ENCODE measurements at regions not wholly inside any gene's neighbourhood (a gene's known extent, or its start where the extent isn't known, plus 50 kb on each side); places are given as distances from the start of the nearest gene placed in this dataset.

DNA sequence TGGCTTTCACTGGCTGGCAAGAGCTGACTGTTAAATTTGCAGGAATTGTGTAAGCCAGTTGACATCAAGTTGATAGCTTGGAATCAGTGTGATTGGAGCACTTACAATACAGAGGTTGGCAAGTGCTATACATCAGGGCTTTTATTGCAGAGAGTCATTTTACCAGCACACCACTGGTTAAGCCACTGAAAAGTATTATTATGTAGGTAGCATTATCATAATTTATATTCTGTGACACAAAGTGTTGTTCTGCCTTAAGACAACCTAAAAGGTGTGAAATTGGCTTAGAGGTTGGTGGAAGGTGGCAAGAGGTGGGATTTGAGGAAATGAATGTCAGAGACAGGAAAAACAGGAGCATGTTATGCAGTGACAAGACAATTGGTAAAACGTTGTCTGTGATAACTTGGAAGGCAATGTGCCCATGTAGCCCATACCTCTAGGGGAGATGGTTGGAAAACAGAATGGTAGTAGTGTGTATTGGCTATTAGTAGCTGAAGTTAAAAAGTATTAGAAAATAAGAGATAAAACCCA, 172.9 kb upstream of the PRICKLE1 start:
- no peak for TF ChIP-seq JUND (IDR thresholded peaks at IDR 0.05; ENCODE audit: low read depth, low read length)
- no peak for TF ChIP-seq BHLHE40 (IDR thresholded peaks at IDR 0.05; ENCODE audit: borderline replicate concordance in 1 of 2, low read depth in 2 of 2, low read length in 1 of 2)
- TF ChIP-seq TAF1 (IDR thresholded peaks at IDR 0.05; ENCODE audit: borderline replicate concordance, low read depth, low read length) = no peak
- no peak for TF ChIP-seq ZNF274 (IDR thresholded peaks at IDR 0.05; ENCODE audit: insufficient read depth, insufficient read length)
- TF ChIP-seq, protein P1, sequence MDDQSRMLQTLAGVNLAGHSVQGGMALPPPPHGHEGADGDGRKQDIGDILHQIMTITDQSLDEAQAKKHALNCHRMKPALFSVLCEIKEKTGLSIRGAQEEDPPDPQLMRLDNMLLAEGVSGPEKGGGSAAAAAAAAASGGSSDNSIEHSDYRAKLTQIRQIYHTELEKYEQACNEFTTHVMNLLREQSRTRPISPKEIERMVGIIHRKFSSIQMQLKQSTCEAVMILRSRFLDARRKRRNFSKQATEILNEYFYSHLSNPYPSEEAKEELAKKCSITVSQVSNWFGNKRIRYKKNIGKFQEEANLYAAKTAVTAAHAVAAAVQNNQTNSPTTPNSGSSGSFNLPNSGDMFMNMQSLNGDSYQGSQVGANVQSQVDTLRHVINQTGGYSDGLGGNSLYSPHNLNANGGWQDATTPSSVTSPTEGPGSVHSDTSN (IDR thresholded peaks at IDR 0.05; ENCODE audit: insufficient replicate concordance, low read depth, low read length) = no peak
- TF ChIP-seq STAT1 (conservative IDR thresholded peaks at IDR 0.05) = no peak
- TF ChIP-seq EZH2 (IDR thresholded peaks at IDR 0.05; ENCODE audit: borderline replicate concordance, control insufficient read depth, low read depth, low read length) = no peak
- TF ChIP-seq MYC (IDR thresholded peaks at IDR 0.05; ENCODE audit: insufficient read depth, insufficient read length, insufficient replicate concordance, low read length, severe bottlenecking) = no peak
- no peak for TF ChIP-seq RAD21 (IDR thresholded peaks at IDR 0.05; ENCODE audit: insufficient read depth, low read depth, low read length)
- TF ChIP-seq, protein P2, sequence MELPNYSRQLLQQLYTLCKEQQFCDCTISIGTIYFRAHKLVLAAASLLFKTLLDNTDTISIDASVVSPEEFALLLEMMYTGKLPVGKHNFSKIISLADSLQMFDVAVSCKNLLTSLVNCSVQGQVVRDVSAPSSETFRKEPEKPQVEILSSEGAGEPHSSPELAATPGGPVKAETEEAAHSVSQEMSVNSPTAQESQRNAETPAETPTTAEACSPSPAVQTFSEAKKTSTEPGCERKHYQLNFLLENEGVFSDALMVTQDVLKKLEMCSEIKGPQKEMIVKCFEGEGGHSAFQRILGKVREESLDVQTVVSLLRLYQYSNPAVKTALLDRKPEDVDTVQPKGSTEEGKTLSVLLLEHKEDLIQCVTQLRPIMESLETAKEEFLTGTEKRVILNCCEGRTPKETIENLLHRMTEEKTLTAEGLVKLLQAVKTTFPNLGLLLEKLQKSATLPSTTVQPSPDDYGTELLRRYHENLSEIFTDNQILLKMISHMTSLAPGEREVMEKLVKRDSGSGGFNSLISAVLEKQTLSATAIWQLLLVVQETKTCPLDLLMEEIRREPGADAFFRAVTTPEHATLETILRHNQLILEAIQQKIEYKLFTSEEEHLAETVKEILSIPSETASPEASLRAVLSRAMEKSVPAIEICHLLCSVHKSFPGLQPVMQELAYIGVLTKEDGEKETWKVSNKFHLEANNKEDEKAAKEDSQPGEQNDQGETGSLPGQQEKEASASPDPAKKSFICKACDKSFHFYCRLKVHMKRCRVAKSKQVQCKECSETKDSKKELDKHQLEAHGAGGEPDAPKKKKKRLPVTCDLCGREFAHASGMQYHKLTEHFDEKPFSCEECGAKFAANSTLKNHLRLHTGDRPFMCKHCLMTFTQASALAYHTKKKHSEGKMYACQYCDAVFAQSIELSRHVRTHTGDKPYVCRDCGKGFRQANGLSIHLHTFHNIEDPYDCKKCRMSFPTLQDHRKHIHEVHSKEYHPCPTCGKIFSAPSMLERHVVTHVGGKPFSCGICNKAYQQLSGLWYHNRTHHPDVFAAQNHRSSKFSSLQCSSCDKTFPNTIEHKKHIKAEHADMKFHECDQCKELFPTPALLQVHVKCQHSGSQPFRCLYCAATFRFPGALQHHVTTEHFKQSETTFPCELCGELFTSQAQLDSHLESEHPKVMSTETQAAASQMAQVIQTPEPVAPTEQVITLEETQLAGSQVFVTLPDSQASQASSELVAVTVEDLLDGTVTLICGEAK (IDR thresholded peaks at IDR 0.05; ENCODE audit: borderline replicate concordance) = no peak
- TF ChIP-seq, protein P3, sequence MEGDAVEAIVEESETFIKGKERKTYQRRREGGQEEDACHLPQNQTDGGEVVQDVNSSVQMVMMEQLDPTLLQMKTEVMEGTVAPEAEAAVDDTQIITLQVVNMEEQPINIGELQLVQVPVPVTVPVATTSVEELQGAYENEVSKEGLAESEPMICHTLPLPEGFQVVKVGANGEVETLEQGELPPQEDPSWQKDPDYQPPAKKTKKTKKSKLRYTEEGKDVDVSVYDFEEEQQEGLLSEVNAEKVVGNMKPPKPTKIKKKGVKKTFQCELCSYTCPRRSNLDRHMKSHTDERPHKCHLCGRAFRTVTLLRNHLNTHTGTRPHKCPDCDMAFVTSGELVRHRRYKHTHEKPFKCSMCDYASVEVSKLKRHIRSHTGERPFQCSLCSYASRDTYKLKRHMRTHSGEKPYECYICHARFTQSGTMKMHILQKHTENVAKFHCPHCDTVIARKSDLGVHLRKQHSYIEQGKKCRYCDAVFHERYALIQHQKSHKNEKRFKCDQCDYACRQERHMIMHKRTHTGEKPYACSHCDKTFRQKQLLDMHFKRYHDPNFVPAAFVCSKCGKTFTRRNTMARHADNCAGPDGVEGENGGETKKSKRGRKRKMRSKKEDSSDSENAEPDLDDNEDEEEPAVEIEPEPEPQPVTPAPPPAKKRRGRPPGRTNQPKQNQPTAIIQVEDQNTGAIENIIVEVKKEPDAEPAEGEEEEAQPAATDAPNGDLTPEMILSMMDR (IDR thresholded peaks at IDR 0.05 in 2 of 3, conservative IDR thresholded peaks at IDR 0.05 in 1 of 3; ENCODE audit: control insufficient read depth in 2 of 3, extremely low read depth in 1 of 3, insufficient read depth in 1 of 3, low read depth in 3 of 3, low read length in 3 of 3) = no peak
- TF ChIP-seq CEBPB (IDR thresholded peaks at IDR 0.05; ENCODE audit: borderline replicate concordance in 1 of 2, low read depth in 2 of 2, low read length in 2 of 2) = no peak
- TF ChIP-seq, protein P4, sequence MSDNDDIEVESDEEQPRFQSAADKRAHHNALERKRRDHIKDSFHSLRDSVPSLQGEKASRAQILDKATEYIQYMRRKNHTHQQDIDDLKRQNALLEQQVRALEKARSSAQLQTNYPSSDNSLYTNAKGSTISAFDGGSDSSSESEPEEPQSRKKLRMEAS (IDR thresholded peaks at IDR 0.05; ENCODE audit: low read depth, low read length) = no peak
- TF ChIP-seq, protein P5, sequence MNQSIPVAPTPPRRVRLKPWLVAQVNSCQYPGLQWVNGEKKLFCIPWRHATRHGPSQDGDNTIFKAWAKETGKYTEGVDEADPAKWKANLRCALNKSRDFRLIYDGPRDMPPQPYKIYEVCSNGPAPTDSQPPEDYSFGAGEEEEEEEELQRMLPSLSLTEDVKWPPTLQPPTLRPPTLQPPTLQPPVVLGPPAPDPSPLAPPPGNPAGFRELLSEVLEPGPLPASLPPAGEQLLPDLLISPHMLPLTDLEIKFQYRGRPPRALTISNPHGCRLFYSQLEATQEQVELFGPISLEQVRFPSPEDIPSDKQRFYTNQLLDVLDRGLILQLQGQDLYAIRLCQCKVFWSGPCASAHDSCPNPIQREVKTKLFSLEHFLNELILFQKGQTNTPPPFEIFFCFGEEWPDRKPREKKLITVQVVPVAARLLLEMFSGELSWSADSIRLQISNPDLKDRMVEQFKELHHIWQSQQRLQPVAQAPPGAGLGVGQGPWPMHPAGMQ (IDR thresholded peaks at IDR 0.05; ENCODE audit: borderline replicate concordance) = no peak

Measured in GM12878 (cell line).